PC-3 (cell line): ENCODE measurements at regions not wholly inside any gene's neighbourhood (a gene's known extent, or its start where the extent isn't known, plus 50 kb on each side); places are given as distances from the start of the nearest gene placed in this dataset.

Source experiments
- ATAC-seq: fragments of 200-7000 bp; cut with Tn5 transposase; 2 replicates; pipeline ENCODE4 v1.9.1; 2020; ENCODE audit warnings: mild to moderate bottlenecking, moderate library complexity
- BruUV-seq: library from RNA; stranded (reverse); fragments of 400-500 nt; replicated peaks from 2 replicates; lab custom pipeline; 2021; lab: Mats Ljungman, UMichigan
- CTCF ChIA-PET: fragments of 300-600 bp; sonication (Branson Sonifier 250); formaldehyde crosslinking; loops from one replicate; lab custom pipeline; 2022; ENCODE audit warnings: antibody characterized with exemption; lab: Charles Lee
- POLR2A ChIA-PET: fragments of 300-600 bp; sonication (Branson Sonifier 250); formaldehyde crosslinking; loops from one replicate; lab custom pipeline; 2022; ENCODE audit warnings: antibody characterized with exemption; ENCODE audit not compliant: unreplicated experiment; lab: Charles Lee
- DNase-seq: peaks from one replicate; pipeline ENCODE4 v3.0.0-alpha.2; 2015
- H2AFZ ChIP-seq: fragments of 300-600 bp; sonication (generic); 2 replicates; pipeline ENCODE4 v1.6.0; 2016; ENCODE audit warnings: antibody characterized with exemption, low read length
- H3F3A ChIP-seq: fragments of 300-600 bp; sonication (generic); one replicate; pipeline ENCODE4 v1.6.0; 2017; ENCODE audit warnings: antibody characterized with exemption, low read length, control low read depth, mild to moderate bottlenecking; ENCODE audit not compliant: unreplicated experiment
- H3K27ac ChIP-seq: fragments of 300-600 bp; sonication (generic); 2 replicates; pipeline ENCODE4 v1.5.1; 2016; ENCODE audit warnings: mild to moderate bottlenecking, low read length
- H3K27me3 ChIP-seq: fragments of 300-600 bp; sonication (generic); 2 replicates; pipeline ENCODE4 v1.6.1; 2016; ENCODE audit warnings: low read length, mixed read lengths
- H3K36me3 ChIP-seq: fragments of 300-600 bp; sonication (generic); 2 replicates; pipeline ENCODE4 v1.6.1; 2016; ENCODE audit warnings: low read depth, mixed run types, low read length, mixed read lengths
- H3K4me1 ChIP-seq: fragments of 300-600 bp; sonication (generic); 2 replicates; pipeline ENCODE4 v1.5.1; 2016; ENCODE audit warnings: low read length; ENCODE audit not compliant: insufficient read depth
- H3K4me2 ChIP-seq: fragments of 300-600 bp; sonication (generic); 2 replicates; pipeline ENCODE4 v1.6.0; 2016; ENCODE audit warnings: low read length
- H3K4me3 ChIP-seq: fragments of 300-600 bp; sonication (generic); 2 replicates; pipeline ENCODE4 v1.5.1; 2016; ENCODE audit warnings: mild to moderate bottlenecking, low read length, mixed read lengths
- H3K79me2 ChIP-seq: fragments of 300-600 bp; sonication (generic); 2 replicates; pipeline ENCODE4 v1.6.1; 2017; ENCODE audit warnings: low read length, mixed read lengths
- H3K9ac ChIP-seq: fragments of 300-600 bp; sonication (generic); 2 replicates; pipeline ENCODE4 v1.6.0; 2016; ENCODE audit warnings: mild to moderate bottlenecking, low read length
- H3K9me2 ChIP-seq: fragments of 300-600 bp; sonication (generic); replicated peaks from 2 replicates; pipeline ENCODE4 v1.6.1; 2016; ENCODE audit warnings: mixed run types, low read length, mixed read lengths
- H3K9me3 ChIP-seq: fragments of 300-600 bp; sonication (generic); 2 replicates; pipeline ENCODE4 v1.6.1; 2016; ENCODE audit warnings: low read length, mixed read lengths
- H4K20me1 ChIP-seq: fragments of 300-600 bp; sonication (generic); 2 replicates; pipeline ENCODE4 v1.6.1; 2016; ENCODE audit warnings: low read length, mixed read lengths
- CTCF ChIP-seq: fragments of 300-600 bp; sonication (generic); conservative IDR thresholded peaks from 2 replicates; pipeline ENCODE4 v1.5.1; 2017; ENCODE audit warnings: antibody characterized with exemption, low read depth, mild to moderate bottlenecking, low read length
- EZH2 ChIP-seq: fragments of 300-600 bp; sonication (generic); IDR thresholded peaks from one replicate; pipeline ENCODE4 v1.6.1; 2017; ENCODE audit warnings: antibody characterized with exemption, mild to moderate bottlenecking, low read length; ENCODE audit not compliant: unreplicated experiment
- EZH2phosphoT487 ChIP-seq: fragments of 300-600 bp; sonication (generic); IDR thresholded peaks from 2 replicates; pipeline ENCODE4 v1.6.1; 2018; ENCODE audit warnings: mild to moderate bottlenecking, antibody characterized with exemption, low read length, borderline replicate concordance
- intact Hi-C: fragments of 100-400 bp; cut with micrococcal nuclease; formaldehyde crosslinking; loops from 2 replicates; pipeline ENCODE4 v1.9.0; 2023

DNA sequence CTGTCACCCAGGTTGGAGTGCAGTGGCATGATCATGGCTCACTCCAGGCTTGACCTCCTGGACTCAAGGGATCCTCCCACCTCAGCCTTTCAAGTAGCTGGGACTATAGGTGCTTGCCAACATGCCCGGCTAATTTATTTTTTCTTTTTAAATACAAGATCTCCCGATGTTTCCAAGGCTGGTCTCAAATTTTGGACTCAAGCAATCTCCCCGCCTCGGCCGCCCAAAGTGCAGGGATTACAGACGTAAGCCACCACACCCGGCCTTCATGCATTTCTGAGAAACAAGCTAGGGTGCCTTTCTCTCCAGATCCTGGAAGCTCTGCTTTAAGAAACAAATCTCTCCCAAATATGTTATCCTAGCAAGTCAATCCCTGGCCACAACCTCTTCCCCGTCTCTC, 234.1 kb downstream of the FBXO15 start:
- H3K9me2 ChIP-seq = no peaks in the 10 kb centered on the region
- POLR2A ChIA-PET = no interaction called here
- H3K4me1 ChIP-seq = no peaks in the 10 kb centered on the region
- TF ChIP-seq EZH2phosphoT487 = no peak
- TF ChIP-seq CTCF = no peak
- no peak for TF ChIP-seq EZH2
- CTCF ChIA-PET = no interaction called here
- intact Hi-C loops = no loop called here
- no peaks in the 10 kb centered on the region for H3K36me3 ChIP-seq
- no peak overlapping the region for H3K4me3 ChIP-seq
- no peaks in the 10 kb centered on the region for H3K79me2 ChIP-seq
- no peaks in the 10 kb centered on the region for H3K9me3 ChIP-seq
- peaks cover 17% of the 10 kb centered on the region for H3K27me3 ChIP-seq
- ATAC-seq (no peak), DNase-seq (no peak)
- BruUV-seq = no TSS peak
- H4K20me1 ChIP-seq = no peaks in the 10 kb centered on the region
- H3F3A ChIP-seq = no peaks in the 10 kb centered on the region
- no peak overlapping the region for H3K27ac ChIP-seq
- H3K9ac ChIP-seq = no peak overlapping the region
- no peak overlapping the region for H2AFZ ChIP-seq
- H3K4me2 ChIP-seq = no peak overlapping the region

DNA sequence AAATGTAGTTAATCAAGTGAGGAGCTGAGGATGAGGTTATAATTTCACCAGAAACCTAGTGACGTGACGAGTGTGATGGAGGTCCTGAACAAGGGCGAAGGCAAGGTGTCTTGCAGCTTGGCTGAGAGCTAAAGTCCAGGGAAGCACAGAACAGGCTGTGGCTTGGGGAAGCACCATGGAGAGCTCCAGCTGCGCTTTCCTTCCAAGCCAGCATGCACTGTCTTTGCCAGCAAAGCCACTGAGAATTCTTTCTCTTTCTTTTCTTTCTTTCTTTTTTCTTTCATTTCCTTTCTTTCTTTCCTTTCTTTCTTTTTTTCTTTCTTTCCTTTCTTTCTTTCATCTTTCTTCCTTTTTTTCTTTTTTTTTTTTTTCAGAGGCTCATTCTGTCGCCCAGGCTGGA, 239.3 kb downstream of the FBXO15 start:
- Histone ChIP-seq H3K27ac (no peak overlapping the region), H3K9ac (no peak overlapping the region), H3K36me3 (no peaks in the 10 kb centered on the region), H3K4me3 (no peak overlapping the region), H4K20me1 (no peaks in the 10 kb centered on the region), H2AFZ (no peak overlapping the region), H3K9me2 (no peaks in the 10 kb centered on the region), H3K79me2 (no peaks in the 10 kb centered on the region), H3K27me3 (no peaks in the 10 kb centered on the region), H3F3A (no peaks in the 10 kb centered on the region), H3K4me1 (no peaks in the 10 kb centered on the region), H3K9me3 (no peaks in the 10 kb centered on the region), H3K4me2 (no peak overlapping the region)
- no TSS peak for BruUV-seq
- ChIA-PET POLR2A (interaction anchor here (0.6 kb wide), 2 partner anchors 24 to 927 kb away, joined by 3 to 5 read pairs; no protein-coding TSS in a partner anchor), CTCF (interaction anchor here (0.6 kb wide), 1 partner anchor 562 kb away, joined by 3 read pairs; no protein-coding TSS in a partner anchor)
- peak; percentile 72 for ATAC-seq
- intact Hi-C loops = no loop called here
- peak; percentile 45 for DNase-seq
- no peak for TF ChIP-seq CTCF

DNA sequence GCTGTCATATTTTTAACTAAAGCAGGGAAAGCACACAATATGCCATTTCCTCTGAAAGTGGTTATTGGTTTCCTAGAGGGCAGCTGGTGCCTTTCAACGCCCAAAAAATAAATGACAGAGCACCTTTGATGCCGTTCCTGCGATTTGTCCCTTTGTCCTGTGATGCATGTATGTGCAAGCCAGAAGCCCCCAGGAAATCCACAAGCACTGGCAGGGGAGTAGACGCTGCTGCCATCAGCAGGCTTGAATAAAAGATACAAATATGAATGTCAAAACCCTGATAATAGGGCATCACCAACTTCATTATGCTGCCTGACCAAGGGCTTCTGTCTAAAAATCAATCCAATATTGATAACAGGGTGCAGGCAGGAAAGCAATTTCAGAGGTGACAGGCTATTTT, 246.1 kb downstream of the FBXO15 start:
- CTCF ChIA-PET = no interaction called here

More for the DNA sequence above, 246.1 kb downstream of the FBXO15 start:
- H3K4me3 ChIP-seq = no peak overlapping the region
- no peak overlapping the region for H3K4me2 ChIP-seq
- POLR2A ChIA-PET = no interaction called here
- H3K9ac ChIP-seq = no peak overlapping the region
- H3K79me2 ChIP-seq = no peaks in the 10 kb centered on the region
- no peaks in the 10 kb centered on the region for H3F3A ChIP-seq
- no peaks in the 10 kb centered on the region for H3K36me3 ChIP-seq
- H3K9me3 ChIP-seq = no peaks in the 10 kb centered on the region
- intact Hi-C loops = no loop called here
- no peak overlapping the region for H2AFZ ChIP-seq
- H4K20me1 ChIP-seq = no peaks in the 10 kb centered on the region
- TF ChIP-seq CTCF (no peak), EZH2phosphoT487 (no peak), EZH2 (no peak)
- ATAC-seq = no peak
- no TSS peak for BruUV-seq
- H3K27ac ChIP-seq = no peak overlapping the region
- H3K27me3 ChIP-seq = no peaks in the 10 kb centered on the region
- DNase-seq = no peak
- H3K9me2 ChIP-seq = no peaks in the 10 kb centered on the region
- 0 out of 2 replicates have a peak, but pooled peaks cover under 1% of the 10 kb centered on the region for H3K4me1 ChIP-seq
